Lower lobe of right lung (tissue), 2 donors: ENCODE measurements at regions not wholly inside any gene's neighbourhood (a gene's known extent, or its start where the extent isn't known, plus 50 kb on each side); places are given as distances from the start of the nearest gene placed in this dataset.

Source experiments
- ATAC-seq, 2 donors: fragments of 200-7000 bp; cut with Tn5 transposase; one replicate each; pipeline ENCODE4 v1.9.1; 2020 to 2022; ENCODE audit warnings: mild to moderate bottlenecking in 2 of 2, moderate library complexity in 2 of 2
- DNase-seq: peaks from one replicate; pipeline ENCODE4 v3.0.0-alpha.2; 2020
- H3K27ac ChIP-seq: fragments of 200-600 bp; one replicate; pipeline ENCODE4 v1.8.0; 2022
- H3K27me3 ChIP-seq: fragments of 200-600 bp; one replicate; pipeline ENCODE4 v1.8.0; 2022; ENCODE audit warnings: low read depth
- H3K36me3 ChIP-seq: fragments of 200-600 bp; one replicate; pipeline ENCODE4 v1.8.0; 2022; ENCODE audit warnings: mild to moderate bottlenecking
- H3K4me1 ChIP-seq: fragments of 200-600 bp; one replicate; pipeline ENCODE4 v1.8.0; 2022
- H3K4me3 ChIP-seq: fragments of 200-600 bp; one replicate; pipeline ENCODE4 v1.8.0; 2022; ENCODE audit warnings: mild to moderate bottlenecking
- H3K9me3 ChIP-seq: fragments of 200-600 bp; one replicate; pipeline ENCODE4 v1.8.0; 2022
- CTCF ChIP-seq: fragments of 200-600 bp; IDR thresholded peaks from one replicate; pipeline ENCODE4 v1.8.0; 2022; ENCODE audit warnings: antibody characterized with exemption, mild to moderate bottlenecking
- intact Hi-C: fragments of 100-400 bp; cut with DNase I; formaldehyde crosslinking; loops from one replicate; pipeline ENCODE4 v1.11.0; 2022
- donor health status: DM: no; HTN: yes; CAD: no; lungs with severe emphysema.

- no peak for TF ChIP-seq CTCF
- Histone ChIP-seq H3K27me3 (peaks cover 4% of the 10 kb centered on the region), H3K9me3 (no peaks in the 10 kb centered on the region), H3K36me3 (no peaks in the 10 kb centered on the region), H3K4me3 (no peak overlapping the region), H3K27ac (no peak overlapping the region), H3K4me1 (no peaks in the 10 kb centered on the region)
- DNase-seq (no peak), ATAC-seq (no peak)
- intact Hi-C loops = no loop called here
Measured at GRCh38 chr12:126734296-126734695, 1532.7 kb upstream of the TMEM132C start.

GRCh38 chr12:126734710-126735109 lies 1532.3 kb upstream of the TMEM132C start:
- no peak for DNase-seq
- no peak for TF ChIP-seq CTCF

GRCh38 chr12:126741536-126742240 lies 1525.3 kb upstream of the TMEM132C start:
- no peak overlapping the region for H3K4me3 ChIP-seq
- no peak overlapping the region for H3K27ac ChIP-seq
- no peaks in the 10 kb centered on the region for H3K9me3 ChIP-seq
- no peaks in the 10 kb centered on the region for H3K36me3 ChIP-seq
- H3K27me3 ChIP-seq = no peaks in the 10 kb centered on the region
- intact Hi-C loops = no loop called here
- TF ChIP-seq CTCF = no peak
- ATAC-seq (no peak), DNase-seq (no peak)
- H3K4me1 ChIP-seq = no peaks in the 10 kb centered on the region

More at GRCh38 chr12:126734710-126735109, 1532.3 kb upstream of the TMEM132C start:
- no peaks in the 10 kb centered on the region for H3K27me3 ChIP-seq
- H3K36me3 ChIP-seq = no peaks in the 10 kb centered on the region
- ATAC-seq = no peak
- H3K9me3 ChIP-seq = no peaks in the 10 kb centered on the region
- H3K4me1 ChIP-seq = no peaks in the 10 kb centered on the region
- H3K4me3 ChIP-seq = no peak overlapping the region
- no peak overlapping the region for H3K27ac ChIP-seq
- intact Hi-C loops = no loop called here

GRCh38 chr12:126742241-126742641 lies 1524.7 kb upstream of the TMEM132C start:
- Histone ChIP-seq H3K4me3 (no peak overlapping the region), H3K4me1 (no peaks in the 10 kb centered on the region), H3K9me3 (no peaks in the 10 kb centered on the region), H3K27me3 (no peaks in the 10 kb centered on the region), H3K27ac (no peak overlapping the region), H3K36me3 (no peaks in the 10 kb centered on the region)
- intact Hi-C loops = no loop called here
- no peak for ATAC-seq
- no peak for DNase-seq
- no peak for TF ChIP-seq CTCF

GRCh38 chr12:126747530-126748149 lies 1519.3 kb upstream of the TMEM132C start:
- Histone ChIP-seq H3K4me1 (no peaks in the 10 kb centered on the region), H3K27me3 (no peaks in the 10 kb centered on the region), H3K36me3 (no peaks in the 10 kb centered on the region), H3K9me3 (no peaks in the 10 kb centered on the region), H3K4me3 (no peak overlapping the region), H3K27ac (no peak overlapping the region)
- intact Hi-C loops = no loop called here
- TF ChIP-seq CTCF = peak; percentile 94
- peak; percentile 63 for DNase-seq
- ATAC-seq = peak; percentile 75 to 77
